HuH-7.5 (cell line): ENCODE measurements at regions not wholly inside any gene's neighbourhood (a gene's known extent, or its start where the extent isn't known, plus 50 kb on each side); places are given as distances from the start of the nearest gene placed in this dataset.
"Not testable (repeated sequence)": the region's sequence is repeated elsewhere in the genome, so short reads cannot be mapped to it uniquely, and the experiment has no call there.

ENCODE experiments used
- DNase-seq: peaks from one replicate; pipeline ENCODE4 v3.0.0; 2011; ENCODE audit warnings: low spot score

- DNase-seq = no peak
These were observed 671.9 kb upstream of the ZNF804A start for GRCh38 chr2:183926433-183926832.

- no peak for DNase-seq
These were observed 670.7 kb upstream of the ZNF804A start for GRCh38 chr2:183927406-183928325.

GRCh38 chr2:183935005-183935404, 663.3 kb upstream of the ZNF804A start:
- DNase-seq = no peak

- DNase-seq = no peak
These were observed 661.1 kb upstream of the ZNF804A start for GRCh38 chr2:183937220-183937619.

- DNase-seq = no peak
These were observed 652.1 kb upstream of the ZNF804A start for GRCh38 chr2:183946193-183946592.

GRCh38 chr2:183948861-183949260, 649.5 kb upstream of the ZNF804A start:
- no peak for DNase-seq

GRCh38 chr2:183950673-183951072, 647.7 kb upstream of the ZNF804A start:
- DNase-seq = no peak

- no peak for DNase-seq
These were observed 646.7 kb upstream of the ZNF804A start for GRCh38 chr2:183951630-183952029.

GRCh38 chr2:183952741-183953140, 645.6 kb upstream of the ZNF804A start:
- no peak for DNase-seq

GRCh38 chr2:183963609-183964008, 634.7 kb upstream of the ZNF804A start:
- DNase-seq = no peak

- no peak for DNase-seq
These were observed 633.8 kb upstream of the ZNF804A start for GRCh38 chr2:183964565-183964964.

GRCh38 chr2:183967756-183968155, 630.6 kb upstream of the ZNF804A start:
- no peak for DNase-seq

GRCh38 chr2:183975676-183976075, 622.7 kb upstream of the ZNF804A start:
- not testable (repeated sequence) for DNase-seq

GRCh38 chr2:183984871-183985270, 613.5 kb upstream of the ZNF804A start:
- DNase-seq = no peak

GRCh38 chr2:183991968-183992367, 606.4 kb upstream of the ZNF804A start:
- DNase-seq = no peak

- no peak for DNase-seq
These were observed 605.3 kb upstream of the ZNF804A start for GRCh38 chr2:183993052-183993451.

GRCh38 chr2:183995632-183996031, 602.7 kb upstream of the ZNF804A start:
- DNase-seq = no peak

GRCh38 chr2:183996825-183997793, 601.2 kb upstream of the ZNF804A start:
- no peak for DNase-seq

- DNase-seq = no peak
These were observed 600.1 kb upstream of the ZNF804A start for GRCh38 chr2:183998041-183998796.

GRCh38 chr2:183998797-183999190, 599.5 kb upstream of the ZNF804A start:
- no peak for DNase-seq

GRCh38 chr2:184004289-184004947, 593.9 kb upstream of the ZNF804A start:
- no peak for DNase-seq
